Skeletal muscle tissue (tissue), 3 donors: ENCODE measurements at regions not wholly inside any gene's neighbourhood (a gene's known extent, or its start where the extent isn't known, plus 50 kb on each side); places are given as distances from the start of the nearest gene placed in this dataset.

ENCODE experiments used
- H3K27ac ChIP-seq: one replicate; pipeline ENCODE4 v1.7.0; 2013; ENCODE audit warnings: mild to moderate bottlenecking, low read depth, low read length, inconsistent platforms
- H3K27me3 ChIP-seq, 3 donors: one replicate each; pipeline ENCODE4 v1.7.0; 2013; ENCODE audit warnings: low read length in 3 of 3; ENCODE audit not compliant: control insufficient read depth in 3 of 3, insufficient read depth in 3 of 3
- H3K36me3 ChIP-seq, 3 donors: one replicate each; pipeline ENCODE4 v1.7.0; 2013; ENCODE audit warnings: low read length in 3 of 3; ENCODE audit not compliant: control insufficient read depth in 3 of 3, insufficient read depth in 3 of 3
- H3K4me1 ChIP-seq, 3 donors: one replicate each; pipeline ENCODE4 v1.7.0; 2013; ENCODE audit warnings: low read length in 3 of 3, mild to moderate bottlenecking in 3 of 3; ENCODE audit not compliant: control insufficient read depth in 3 of 3, insufficient read depth in 3 of 3
- H3K4me3 ChIP-seq, 3 donors: one replicate each; pipeline ENCODE4 v1.7.0; 2013; ENCODE audit warnings: low read length in 3 of 3
- H3K9ac ChIP-seq, 3 donors: one replicate each; pipeline ENCODE4 v1.7.0; 2013; ENCODE audit warnings: low read length in 3 of 3, mild to moderate bottlenecking in 3 of 3, moderate library complexity in 2 of 3, low read depth in 1 of 3
- H3K9me3 ChIP-seq, 3 donors: one replicate each; pipeline ENCODE4 v1.7.0; 2013; ENCODE audit warnings: low read length in 3 of 3; ENCODE audit not compliant: control insufficient read depth in 3 of 3
- donor health status: Osteomylitis.

DNA sequence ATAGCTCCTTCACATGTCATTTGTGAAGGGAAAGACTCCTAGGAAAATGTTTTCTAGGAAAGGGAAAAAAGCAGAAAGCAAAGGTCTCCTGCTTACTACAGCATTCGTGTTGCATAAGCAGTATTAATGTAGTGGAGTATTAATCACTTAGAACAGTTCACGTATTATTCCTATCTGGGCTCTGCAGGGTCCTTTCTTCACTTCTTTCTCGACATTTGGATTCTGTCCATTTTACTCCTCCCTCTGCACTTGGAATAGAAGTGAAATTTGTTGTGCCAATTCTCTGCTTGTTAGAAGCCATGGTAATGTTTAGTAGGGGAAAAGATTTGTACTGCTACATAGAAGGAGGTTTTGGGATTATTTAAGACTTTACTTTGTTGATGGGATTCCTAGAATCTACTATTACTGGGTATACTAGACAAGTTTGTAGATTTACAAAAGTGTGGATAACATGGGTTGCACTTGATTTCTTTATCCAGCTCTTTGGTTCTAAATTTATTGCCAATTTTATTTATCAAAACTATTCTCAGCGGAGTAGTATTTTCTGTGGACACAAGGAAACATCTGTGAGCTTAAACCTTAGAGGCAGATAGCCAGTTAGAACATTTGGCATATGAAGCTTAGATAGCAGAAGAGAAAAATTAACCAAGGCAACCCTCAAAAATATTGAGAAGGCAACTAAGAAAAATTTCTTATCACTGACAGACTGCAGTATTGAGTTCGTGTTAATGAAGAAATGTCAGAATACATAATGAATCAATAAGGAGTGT, 108.4 kb upstream of the ESR1 start:
- Histone ChIP-seq H3K27ac (no peak overlapping the region), H3K9ac (peak overlapping the region in 1 of 3 donors; percentile 15), H3K36me3 (no peaks in the 10 kb centered on the region), H3K4me3 (peak overlapping the region in 1 of 3 donors; percentile 39), H3K27me3 (no peaks in the 10 kb centered on the region), H3K9me3 (no peaks in the 10 kb centered on the region), H3K4me1 (peaks cover 3 to 16% (median 12%) of the 10 kb centered on the region in 3 donors)

DNA sequence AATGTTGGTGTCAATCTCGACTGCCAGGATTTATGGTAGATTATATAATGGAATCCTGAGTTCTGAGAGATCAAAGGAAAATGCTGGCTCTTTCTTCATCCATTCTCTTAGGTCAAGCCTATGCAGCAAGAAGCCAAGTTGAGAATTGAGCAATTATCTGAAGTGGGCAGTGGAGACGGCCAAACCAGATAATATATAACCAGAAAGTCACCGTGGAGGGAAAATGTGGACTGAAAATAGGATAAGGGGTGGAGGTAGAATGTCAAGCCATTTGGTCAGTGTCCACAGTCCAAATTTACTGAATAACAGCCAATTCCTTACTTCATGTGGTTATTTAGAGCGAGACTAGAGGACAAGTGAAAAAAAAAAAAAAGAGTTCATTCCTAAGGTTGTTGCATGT, 107.8 kb upstream of the ESR1 start:
- H3K9ac ChIP-seq = no peak overlapping the region
- H3K27me3 ChIP-seq = no peaks in the 10 kb centered on the region
- H3K4me1 ChIP-seq = peaks cover 3 to 16% (median 12%) of the 10 kb centered on the region in 3 donors
- no peaks in the 10 kb centered on the region for H3K36me3 ChIP-seq
- H3K9me3 ChIP-seq = no peaks in the 10 kb centered on the region
- H3K4me3 ChIP-seq = no peak overlapping the region
- H3K27ac ChIP-seq = no peak overlapping the region

DNA sequence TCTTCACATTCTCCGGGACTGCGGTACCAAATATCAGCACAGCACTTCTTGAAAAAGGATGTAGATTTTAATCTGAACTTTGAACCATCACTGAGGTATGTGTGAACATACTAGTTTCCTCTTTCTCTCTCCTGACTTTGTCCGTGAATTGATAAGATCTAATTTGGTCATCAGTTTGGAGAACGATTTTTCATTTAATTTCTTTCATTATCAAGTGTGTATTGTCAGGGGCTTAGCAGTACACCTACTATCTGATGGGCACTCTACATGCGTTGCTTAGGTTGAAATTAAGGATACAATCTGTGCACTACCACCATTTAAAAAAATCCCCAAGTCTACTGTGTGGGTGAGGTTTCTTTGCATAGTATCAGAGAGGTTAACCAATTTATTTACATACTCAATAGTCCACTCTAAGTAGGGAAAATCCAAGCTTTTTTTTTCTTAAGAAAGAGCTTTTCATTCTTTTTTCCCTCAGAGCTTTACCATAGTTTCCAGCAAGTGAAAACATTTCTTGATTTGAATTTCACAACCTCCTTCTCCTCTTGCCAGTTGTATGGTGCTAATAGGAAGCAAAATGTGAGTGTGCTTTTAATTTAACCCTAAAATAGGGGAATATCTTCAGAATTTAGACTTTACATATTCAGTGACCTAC, 105.4 kb upstream of the ESR1 start:
- Histone ChIP-seq H3K27ac (no peak overlapping the region), H3K4me1 (peaks cover 3 to 16% (median 12%) of the 10 kb centered on the region in 3 donors), H3K27me3 (no peaks in the 10 kb centered on the region), H3K9ac (no peak overlapping the region), H3K9me3 (no peaks in the 10 kb centered on the region), H3K4me3 (no peak overlapping the region), H3K36me3 (no peaks in the 10 kb centered on the region)

DNA sequence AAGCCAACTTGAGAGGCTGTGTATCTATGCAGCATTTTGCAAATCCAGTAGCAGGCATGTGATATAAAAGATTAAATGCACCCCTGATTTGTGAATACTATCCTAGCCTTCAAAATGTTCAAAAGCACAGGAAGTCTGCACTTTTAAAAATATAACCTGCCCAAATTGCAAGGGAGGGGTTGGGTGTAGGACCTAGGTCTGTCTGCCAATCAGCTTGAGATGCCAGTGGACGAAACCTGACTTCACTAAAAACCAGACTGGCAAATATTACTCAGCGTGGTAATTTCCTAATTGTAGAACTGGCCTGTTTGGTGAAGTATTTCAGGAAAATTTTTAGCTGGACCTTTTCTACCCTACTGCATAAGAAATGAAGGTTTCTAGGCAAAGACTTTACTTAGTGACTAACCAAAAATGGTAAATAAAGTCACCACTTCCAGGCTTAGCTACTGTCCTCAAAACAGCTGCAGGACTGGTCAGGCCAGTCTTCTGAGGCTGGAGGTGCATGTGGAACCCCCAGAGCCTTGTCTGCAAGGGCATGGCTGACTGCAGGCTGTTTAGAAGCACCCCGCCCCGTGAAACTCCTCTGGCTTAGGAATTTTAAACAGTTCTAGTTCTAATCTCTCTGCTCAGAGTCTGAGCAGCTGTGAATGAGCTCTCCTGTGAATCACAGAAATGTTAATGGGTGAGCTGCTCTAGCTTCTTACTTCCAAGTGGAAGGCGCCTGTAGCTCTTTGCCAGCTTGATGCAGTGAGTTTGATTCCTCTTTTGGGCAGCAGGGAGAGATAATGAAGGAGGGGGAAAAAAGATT, 104.4 kb upstream of the ESR1 start:
- no peaks in the 10 kb centered on the region for H3K9me3 ChIP-seq

DNA sequence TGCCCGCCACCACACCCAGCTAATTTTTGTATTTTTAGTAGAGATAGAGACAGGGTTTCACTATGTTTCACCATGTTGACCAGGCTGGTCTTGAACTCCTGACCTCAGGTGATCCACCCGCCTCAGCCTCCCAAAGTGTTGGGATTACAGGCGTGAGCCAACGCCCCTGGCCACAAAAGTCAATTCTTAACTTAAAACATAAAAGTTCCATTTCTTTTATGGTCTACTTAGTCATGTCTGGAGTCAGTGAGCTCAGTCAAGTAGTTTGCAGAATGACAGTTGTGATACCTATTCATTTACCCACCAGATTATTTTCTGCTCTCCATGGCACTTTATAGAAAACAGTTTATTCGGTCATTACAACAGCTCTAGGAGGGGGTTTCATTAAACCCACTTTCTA, 103.1 kb upstream of the ESR1 start:
- H3K27me3 ChIP-seq = no peaks in the 10 kb centered on the region
- no peak overlapping the region for H3K27ac ChIP-seq
- no peak overlapping the region for H3K9ac ChIP-seq
- no peak overlapping the region for H3K4me3 ChIP-seq
- no peaks in the 10 kb centered on the region for H3K36me3 ChIP-seq
- H3K4me1 ChIP-seq = peaks cover 3 to 12% (median 10%) of the 10 kb centered on the region in 3 donors
- no peaks in the 10 kb centered on the region for H3K9me3 ChIP-seq

More for the DNA sequence above, 104.4 kb upstream of the ESR1 start:
- Histone ChIP-seq H3K4me1 (peaks cover 3 to 16% (median 12%) of the 10 kb centered on the region in 3 donors), H3K36me3 (no peaks in the 10 kb centered on the region), H3K9ac (no peak overlapping the region), H3K27me3 (no peaks in the 10 kb centered on the region), H3K4me3 (no peak overlapping the region), H3K27ac (no peak overlapping the region)

DNA sequence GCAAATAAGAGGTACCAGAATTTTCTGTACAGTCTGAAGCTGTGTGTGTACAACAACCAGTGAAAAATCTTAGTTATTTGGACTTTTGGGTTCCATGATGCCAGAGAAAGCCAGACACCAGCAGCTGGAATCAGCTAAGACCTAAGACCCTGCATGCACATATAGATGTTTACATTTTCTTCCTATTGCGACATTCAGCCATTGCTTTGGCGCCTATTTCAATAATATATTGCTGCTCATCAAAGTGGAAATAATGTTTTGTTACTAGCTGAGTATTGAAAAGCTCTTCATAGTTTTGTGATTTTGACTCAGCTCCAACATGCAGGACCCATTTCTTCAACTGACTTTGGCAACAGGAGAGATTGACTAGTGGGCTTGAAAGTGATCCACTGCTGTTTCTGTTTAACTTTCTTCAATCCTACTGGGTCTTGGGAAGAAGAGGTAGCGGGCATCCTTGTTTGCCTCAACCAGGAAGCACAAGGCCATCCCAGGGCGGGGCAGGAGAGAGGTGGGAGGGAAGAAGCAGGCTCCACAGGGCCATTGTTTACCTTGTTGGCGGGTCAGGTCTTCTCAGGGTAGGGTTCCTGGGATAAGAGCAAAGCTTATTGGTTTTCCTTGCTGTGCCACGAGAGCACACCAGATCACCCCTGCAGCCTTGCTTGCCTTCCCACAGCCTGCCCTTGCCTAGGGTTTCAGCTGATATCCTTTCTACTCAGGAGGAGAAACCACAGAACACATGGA, 101.3 kb upstream of the ESR1 start:
- H3K27me3 ChIP-seq = no peaks in the 10 kb centered on the region
- H3K36me3 ChIP-seq = no peaks in the 10 kb centered on the region
- no peak overlapping the region for H3K27ac ChIP-seq
- H3K9me3 ChIP-seq = no peaks in the 10 kb centered on the region
- H3K4me1 ChIP-seq = peaks cover 0 to 3% (median 0%) of the 10 kb centered on the region in 3 donors
- no peak overlapping the region for H3K9ac ChIP-seq
- no peak overlapping the region for H3K4me3 ChIP-seq

DNA sequence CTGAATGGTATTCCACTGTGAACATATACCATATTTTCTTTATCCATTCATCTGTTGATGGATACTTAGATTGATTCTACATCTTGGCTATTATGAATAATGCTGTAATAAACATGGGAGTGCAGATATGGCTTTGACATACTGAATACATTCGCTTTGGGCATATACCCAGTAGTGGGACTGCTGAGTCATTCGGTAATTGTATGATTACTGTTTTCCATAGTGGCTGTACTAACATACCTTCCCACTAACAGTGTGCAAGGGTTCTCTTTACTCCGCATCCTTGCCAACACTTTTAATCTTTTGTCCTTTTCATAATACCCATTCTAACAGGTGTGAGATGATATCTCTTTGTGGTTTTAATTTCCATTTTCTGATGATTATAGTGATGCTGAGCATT, 98.2 kb upstream of the ESR1 start:
- Histone ChIP-seq H3K4me1 (no peaks in the 10 kb centered on the region), H3K9me3 (no peaks in the 10 kb centered on the region), H3K4me3 (no peak overlapping the region), H3K27ac (no peak overlapping the region), H3K36me3 (no peaks in the 10 kb centered on the region), H3K9ac (no peak overlapping the region), H3K27me3 (no peaks in the 10 kb centered on the region)

DNA sequence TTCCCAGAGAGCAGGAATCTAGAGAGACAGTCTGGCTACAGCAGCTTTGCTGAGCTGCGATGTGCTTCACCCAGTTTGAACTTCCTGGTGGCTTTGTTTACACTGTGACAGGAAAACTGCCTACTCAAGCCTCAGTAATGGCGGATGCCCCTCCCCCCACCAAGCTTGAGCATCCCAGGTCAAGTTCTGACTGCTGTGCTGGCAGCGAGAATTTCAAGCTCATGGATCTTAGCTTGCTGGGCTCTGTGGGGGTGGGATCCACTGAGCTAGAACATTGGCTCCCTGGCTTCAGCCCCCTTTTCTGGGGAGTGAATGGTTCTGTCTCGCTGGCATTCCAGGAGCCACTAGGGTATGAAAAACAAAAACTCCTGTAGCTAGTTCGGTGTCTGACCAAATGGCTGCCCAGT, 91.0 kb upstream of the ESR1 start:
- H3K27ac ChIP-seq = no peak overlapping the region
- H3K36me3 ChIP-seq = no peaks in the 10 kb centered on the region
- H3K9me3 ChIP-seq = no peaks in the 10 kb centered on the region
- no peaks in the 10 kb centered on the region for H3K27me3 ChIP-seq
- H3K4me3 ChIP-seq = no peak overlapping the region
- H3K9ac ChIP-seq = no peak overlapping the region
- no peaks in the 10 kb centered on the region for H3K4me1 ChIP-seq

DNA sequence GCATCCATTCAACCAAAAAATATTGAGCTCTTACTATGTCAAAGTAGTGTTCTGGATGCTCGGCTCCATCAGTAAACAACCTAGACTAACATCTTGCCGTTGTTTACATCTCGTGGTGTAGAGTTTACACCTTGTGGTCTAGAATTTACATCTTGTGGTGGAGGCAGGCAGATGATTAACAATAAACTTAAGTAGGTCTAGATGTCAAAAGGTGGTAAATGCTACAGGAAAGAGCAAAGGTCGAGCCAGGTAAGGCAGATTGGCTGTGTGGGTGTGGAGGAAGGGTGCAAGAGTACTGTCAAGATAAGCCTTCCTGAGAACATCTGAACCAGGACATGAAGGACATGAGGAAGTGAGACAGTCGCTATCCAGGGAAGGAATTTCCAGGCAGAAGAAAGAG, 88.4 kb upstream of the ESR1 start:
- Histone ChIP-seq H3K27ac (no peak overlapping the region), H3K36me3 (no peaks in the 10 kb centered on the region), H3K4me1 (no peaks in the 10 kb centered on the region), H3K27me3 (no peaks in the 10 kb centered on the region), H3K9ac (no peak overlapping the region), H3K9me3 (no peaks in the 10 kb centered on the region), H3K4me3 (no peak overlapping the region)
